GM12872 (cell line): ENCODE measurements at regions not wholly inside any gene's neighbourhood (a gene's known extent, or its start where the extent isn't known, plus 50 kb on each side); places are given as distances from the start of the nearest gene placed in this dataset.

Source experiments
- TF ChIP-seq, protein P1 (sequence below): IDR thresholded peaks from 3 replicates; pipeline ENCODE4 v1.5.1; 2011; ENCODE audit warnings: low read depth, mild to moderate bottlenecking, low read length, moderate library complexity; ENCODE audit not compliant: insufficient read depth

DNA sequence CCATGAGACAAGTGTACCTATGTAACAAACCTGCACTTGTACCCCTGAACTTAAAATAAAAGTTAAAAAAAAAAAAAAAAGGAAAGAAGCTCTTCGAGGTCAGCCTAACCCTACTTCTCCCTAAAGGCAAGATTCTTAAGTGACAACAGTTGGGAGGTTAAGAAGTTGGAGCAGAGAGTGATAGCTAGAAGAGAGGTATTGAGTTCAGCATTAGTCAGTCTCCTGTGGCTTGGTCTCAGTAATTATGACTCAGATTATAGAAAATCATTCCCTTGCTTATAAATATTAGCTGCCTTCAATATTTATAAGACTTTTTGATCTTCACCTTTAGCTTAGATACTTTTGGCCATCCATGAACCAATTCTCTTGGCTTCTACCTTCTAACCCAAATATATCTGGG, 926.8 kb upstream of the SLC39A10 start:
- TF ChIP-seq, protein P1, sequence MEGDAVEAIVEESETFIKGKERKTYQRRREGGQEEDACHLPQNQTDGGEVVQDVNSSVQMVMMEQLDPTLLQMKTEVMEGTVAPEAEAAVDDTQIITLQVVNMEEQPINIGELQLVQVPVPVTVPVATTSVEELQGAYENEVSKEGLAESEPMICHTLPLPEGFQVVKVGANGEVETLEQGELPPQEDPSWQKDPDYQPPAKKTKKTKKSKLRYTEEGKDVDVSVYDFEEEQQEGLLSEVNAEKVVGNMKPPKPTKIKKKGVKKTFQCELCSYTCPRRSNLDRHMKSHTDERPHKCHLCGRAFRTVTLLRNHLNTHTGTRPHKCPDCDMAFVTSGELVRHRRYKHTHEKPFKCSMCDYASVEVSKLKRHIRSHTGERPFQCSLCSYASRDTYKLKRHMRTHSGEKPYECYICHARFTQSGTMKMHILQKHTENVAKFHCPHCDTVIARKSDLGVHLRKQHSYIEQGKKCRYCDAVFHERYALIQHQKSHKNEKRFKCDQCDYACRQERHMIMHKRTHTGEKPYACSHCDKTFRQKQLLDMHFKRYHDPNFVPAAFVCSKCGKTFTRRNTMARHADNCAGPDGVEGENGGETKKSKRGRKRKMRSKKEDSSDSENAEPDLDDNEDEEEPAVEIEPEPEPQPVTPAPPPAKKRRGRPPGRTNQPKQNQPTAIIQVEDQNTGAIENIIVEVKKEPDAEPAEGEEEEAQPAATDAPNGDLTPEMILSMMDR, result no peak

DNA sequence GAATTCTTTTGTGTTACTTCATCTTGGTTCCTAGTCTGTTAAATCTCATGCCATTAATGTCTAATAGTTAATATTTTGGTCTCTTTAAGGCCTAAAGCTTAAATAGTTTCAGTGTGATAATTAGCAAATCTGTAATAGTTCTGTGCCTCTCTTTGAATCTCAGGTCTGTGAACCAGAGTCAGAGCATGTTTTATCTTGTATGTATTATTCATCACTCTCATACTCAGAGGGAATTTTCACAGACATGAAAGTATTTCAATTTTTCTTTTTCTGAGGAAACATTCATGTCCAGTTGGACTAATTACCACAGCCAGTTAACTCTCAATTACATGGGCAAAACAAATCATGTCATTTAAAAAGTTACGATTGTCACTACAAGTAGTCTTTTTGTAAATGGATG, 931.9 kb upstream of the SLC39A10 start:
- TF ChIP-seq, protein P1, result no peak

DNA sequence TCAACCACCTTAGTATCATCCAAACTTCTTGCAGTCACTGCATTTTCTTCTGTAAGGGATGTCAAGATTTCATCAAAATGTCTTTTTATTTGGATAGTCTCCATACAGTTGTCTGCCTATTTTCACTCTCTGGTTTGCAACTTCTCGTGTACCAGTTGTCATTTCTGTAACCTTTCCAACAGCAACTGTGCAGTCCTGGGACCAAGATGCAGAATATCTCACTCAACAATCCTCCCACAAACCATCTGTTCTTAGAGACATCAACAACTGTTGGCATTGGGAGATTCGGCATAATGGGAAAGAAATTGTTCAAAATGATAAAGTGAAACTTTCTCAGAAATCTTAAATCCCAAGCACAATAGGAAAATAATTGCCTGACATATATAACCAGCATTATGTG, 933.6 kb upstream of the SLC39A10 start:
- TF ChIP-seq, protein P1, result no peak

DNA sequence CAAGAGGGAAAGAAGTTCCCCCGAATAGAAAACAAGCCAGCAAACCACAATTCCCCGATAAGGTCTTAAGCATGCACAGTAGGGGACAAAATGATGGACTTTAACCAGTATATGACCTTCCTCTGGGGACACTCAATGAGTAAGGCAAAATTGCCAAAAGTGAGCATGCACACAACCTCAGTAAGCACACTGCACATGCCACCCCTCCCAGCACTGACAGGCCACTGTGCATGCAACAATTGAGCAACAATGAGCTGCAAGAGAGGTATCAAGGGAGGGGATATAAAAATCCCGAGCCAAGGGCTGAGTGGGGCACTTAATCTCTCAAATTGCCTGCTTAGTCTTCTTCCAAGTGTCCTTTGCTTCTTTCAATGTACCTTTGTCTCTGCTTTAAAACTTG, 935.8 kb upstream of the SLC39A10 start:
- TF ChIP-seq, protein P1, result no peak

DNA sequence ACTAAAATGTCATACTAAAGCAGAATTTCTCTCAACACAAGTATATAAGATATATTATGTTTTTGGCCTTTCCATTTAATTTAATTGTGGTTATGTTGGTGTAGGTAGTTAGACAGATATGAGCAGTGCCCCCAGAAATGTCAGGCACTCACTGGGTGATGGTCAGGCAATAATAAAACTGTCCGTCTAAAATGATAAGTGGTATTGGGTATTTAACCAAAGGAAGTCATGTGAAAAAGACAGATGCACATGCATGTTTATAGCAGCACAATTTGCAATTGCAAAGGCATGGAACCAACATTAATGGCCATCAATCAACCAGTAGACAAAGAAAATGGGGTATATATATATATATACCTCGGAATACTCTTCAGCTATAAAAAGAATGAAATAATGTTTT, 936.6 kb upstream of the SLC39A10 start:
- TF ChIP-seq, protein P1, result no peak

DNA sequence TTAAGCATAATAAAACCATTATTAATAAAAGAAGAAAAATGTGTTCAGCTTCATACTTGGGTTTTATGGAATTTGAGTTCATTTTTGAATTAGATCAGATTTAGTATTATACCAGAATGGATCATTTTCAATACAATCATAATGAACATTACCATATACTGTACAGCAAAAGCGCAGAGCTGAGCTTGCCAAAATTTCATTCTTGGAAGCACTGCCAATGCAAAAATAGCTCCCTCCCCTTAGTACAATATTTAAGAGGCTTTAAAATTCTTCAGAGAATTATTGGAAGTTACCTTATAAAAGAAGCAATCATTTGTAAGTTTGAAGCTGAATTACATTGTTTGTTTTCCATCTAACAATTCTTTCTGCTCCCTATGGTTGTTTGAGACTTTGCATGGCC, 938.1 kb upstream of the SLC39A10 start:
- TF ChIP-seq, protein P1, result no peak

DNA sequence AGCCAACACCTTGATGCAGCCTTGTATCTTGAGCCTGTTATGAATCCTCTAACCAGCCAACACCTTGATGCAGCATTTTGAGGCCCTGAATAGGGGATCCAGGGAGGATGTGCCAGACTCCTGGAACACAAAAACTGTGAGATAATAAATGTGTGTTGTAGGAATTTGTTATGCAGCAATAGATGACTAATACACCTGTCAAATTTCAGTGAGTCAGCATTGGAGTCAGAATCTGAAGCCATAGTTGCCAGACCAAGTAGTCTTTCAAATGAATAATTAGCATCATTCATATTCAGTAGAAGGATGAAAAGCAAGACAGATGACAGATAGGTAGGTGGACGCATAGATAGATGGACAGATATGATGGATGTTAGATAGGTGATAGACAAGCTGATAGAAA, 942.5 kb upstream of the SLC39A10 start:
- TF ChIP-seq, protein P1, result no peak

DNA sequence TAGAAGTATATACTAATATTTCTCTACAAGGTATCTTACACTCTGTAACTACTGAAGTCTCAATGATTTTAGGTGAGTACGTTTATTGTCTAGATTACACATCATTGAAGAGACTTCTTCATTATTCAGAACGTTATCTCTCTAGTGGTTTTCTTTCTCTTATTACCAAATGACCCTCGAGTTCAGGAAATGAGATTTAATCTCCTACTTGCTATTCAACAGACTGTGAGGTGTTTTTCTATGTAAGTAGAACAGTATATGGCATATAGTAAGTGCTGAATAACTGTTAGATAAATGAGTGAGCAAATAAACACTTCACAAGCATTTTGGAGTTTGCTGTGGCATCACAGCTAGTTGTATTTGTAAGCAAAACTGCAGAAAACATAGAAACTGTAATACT, 947.2 kb upstream of the SLC39A10 start:
- TF ChIP-seq, protein P1, result no peak
